MM.1S (cell line): ENCODE measurements at regions not wholly inside any gene's neighbourhood (a gene's known extent, or its start where the extent isn't known, plus 50 kb on each side); places are given as distances from the start of the nearest gene placed in this dataset.

ENCODE experiments used
- DNase-seq: peaks from one replicate; pipeline ENCODE4 v3.0.0-alpha.2; 2015
- H2AFZ ChIP-seq: fragments of 300-600 bp; sonication (generic); 2 replicates; pipeline ENCODE4 v1.6.0; 2016; ENCODE audit warnings: antibody characterized with exemption, low read length
- H3F3A ChIP-seq: fragments of 300-600 bp; sonication (generic); 2 replicates; pipeline ENCODE4 v1.6.1; 2016; ENCODE audit warnings: mild to moderate bottlenecking, antibody characterized with exemption, low read length, moderate library complexity, mixed read lengths; ENCODE audit not compliant: insufficient read depth
- H3K27ac ChIP-seq: fragments of 300-600 bp; sonication (generic); 2 replicates; pipeline ENCODE4 v1.5.1; 2016; ENCODE audit warnings: mild to moderate bottlenecking, low read length
- H3K27me3 ChIP-seq: fragments of 300-600 bp; sonication (generic); replicated peaks from 2 replicates; pipeline ENCODE4 v1.6.0; 2016; ENCODE audit warnings: low read length; ENCODE audit not compliant: insufficient read depth
- H3K36me3 ChIP-seq: fragments of 300-600 bp; sonication (generic); replicated peaks from 2 replicates; pipeline ENCODE4 v1.6.1; 2016; ENCODE audit warnings: mild to moderate bottlenecking, low read length, mixed read lengths; ENCODE audit not compliant: insufficient read depth
- H3K4me1 ChIP-seq: fragments of 300-600 bp; sonication (generic); 2 replicates; pipeline ENCODE4 v1.6.1; 2016; ENCODE audit warnings: low read length, mixed read lengths
- H3K4me2 ChIP-seq: fragments of 300-600 bp; sonication (generic); 2 replicates; pipeline ENCODE4 v1.6.0; 2016; ENCODE audit warnings: low read depth, low read length
- H3K4me3 ChIP-seq: fragments of 300-600 bp; sonication (generic); 2 replicates; pipeline ENCODE4 v1.5.1; 2016; ENCODE audit warnings: low read length, mixed read lengths
- H3K79me2 ChIP-seq: fragments of 300-600 bp; sonication (generic); 2 replicates; pipeline ENCODE4 v1.6.1; 2016; ENCODE audit warnings: mixed run types, low read length, mixed read lengths
- H3K9ac ChIP-seq: fragments of 300-600 bp; sonication (generic); 2 replicates; pipeline ENCODE4 v1.6.1; 2016; ENCODE audit warnings: low read length, mixed read lengths
- H3K9me2 ChIP-seq: fragments of 300-600 bp; sonication (generic); replicated peaks from 2 replicates; pipeline ENCODE4 v1.6.1; 2016; ENCODE audit warnings: mild to moderate bottlenecking, low read length, mixed read lengths; ENCODE audit not compliant: insufficient read depth
- H3K9me3 ChIP-seq: fragments of 300-600 bp; sonication (generic); replicated peaks from 2 replicates; pipeline ENCODE4 v1.6.1; 2016; ENCODE audit warnings: mild to moderate bottlenecking, low read length, mixed read lengths; ENCODE audit not compliant: insufficient read depth
- H4K20me1 ChIP-seq: fragments of 300-600 bp; sonication (generic); 2 replicates; pipeline ENCODE4 v1.6.1; 2016; ENCODE audit warnings: mild to moderate bottlenecking, low read length, moderate library complexity, mixed read lengths; ENCODE audit not compliant: insufficient read depth
- EZH2 ChIP-seq: fragments of 300-600 bp; sonication (generic); optimal IDR thresholded peaks from 2 replicates; pipeline ENCODE3; 2017; ENCODE audit warnings: low read depth, mild to moderate bottlenecking, antibody characterized with exemption, low read length, mixed read lengths
- EZH2phosphoT487 ChIP-seq: fragments of 300-600 bp; sonication (generic); IDR thresholded peaks from 2 replicates; pipeline ENCODE4 v1.6.1; 2018; ENCODE audit warnings: antibody characterized with exemption, low read length
- TF ChIP-seq, protein P1 (sequence below): fragments of 300-600 bp; sonication (generic); IDR thresholded peaks from 2 replicates; pipeline ENCODE4 v1.5.1; 2016; ENCODE audit warnings: antibody characterized with exemption, low read length, mixed read lengths

DNA sequence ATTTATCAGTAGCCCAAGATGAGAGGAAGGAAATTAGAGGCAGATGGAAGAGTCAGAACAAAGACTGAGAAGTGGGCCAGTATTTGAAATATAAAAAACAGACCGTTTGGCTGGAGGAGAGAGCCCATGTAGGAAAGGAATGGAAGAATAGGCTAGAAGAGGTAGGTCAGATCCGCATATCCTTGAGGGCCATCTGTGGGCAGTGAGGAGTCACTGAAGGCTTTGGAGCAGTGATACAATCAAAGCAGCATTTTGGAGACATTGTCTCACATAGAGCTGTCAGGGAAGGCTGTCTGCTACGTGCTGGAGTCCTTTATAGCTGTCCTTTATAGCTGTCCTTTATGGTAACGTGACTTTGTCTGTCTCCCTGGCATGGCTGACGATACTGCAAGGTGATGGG, 92.0 kb upstream of the VEPH1 start:
- no peaks in the 10 kb centered on the region for H3K9me3 ChIP-seq
- no peaks in the 10 kb centered on the region for H3K36me3 ChIP-seq
- H3K27me3 ChIP-seq: no peaks in the 10 kb centered on the region
- no peaks in the 10 kb centered on the region for H3K79me2 ChIP-seq
- H3K9me2 ChIP-seq: no peaks in the 10 kb centered on the region
- no peak overlapping the region for H3K4me2 ChIP-seq
- no peak overlapping the region for H3K9ac ChIP-seq
- TF ChIP-seq, protein P1, sequence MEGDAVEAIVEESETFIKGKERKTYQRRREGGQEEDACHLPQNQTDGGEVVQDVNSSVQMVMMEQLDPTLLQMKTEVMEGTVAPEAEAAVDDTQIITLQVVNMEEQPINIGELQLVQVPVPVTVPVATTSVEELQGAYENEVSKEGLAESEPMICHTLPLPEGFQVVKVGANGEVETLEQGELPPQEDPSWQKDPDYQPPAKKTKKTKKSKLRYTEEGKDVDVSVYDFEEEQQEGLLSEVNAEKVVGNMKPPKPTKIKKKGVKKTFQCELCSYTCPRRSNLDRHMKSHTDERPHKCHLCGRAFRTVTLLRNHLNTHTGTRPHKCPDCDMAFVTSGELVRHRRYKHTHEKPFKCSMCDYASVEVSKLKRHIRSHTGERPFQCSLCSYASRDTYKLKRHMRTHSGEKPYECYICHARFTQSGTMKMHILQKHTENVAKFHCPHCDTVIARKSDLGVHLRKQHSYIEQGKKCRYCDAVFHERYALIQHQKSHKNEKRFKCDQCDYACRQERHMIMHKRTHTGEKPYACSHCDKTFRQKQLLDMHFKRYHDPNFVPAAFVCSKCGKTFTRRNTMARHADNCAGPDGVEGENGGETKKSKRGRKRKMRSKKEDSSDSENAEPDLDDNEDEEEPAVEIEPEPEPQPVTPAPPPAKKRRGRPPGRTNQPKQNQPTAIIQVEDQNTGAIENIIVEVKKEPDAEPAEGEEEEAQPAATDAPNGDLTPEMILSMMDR: no peak
- TF ChIP-seq EZH2 (no peak), EZH2phosphoT487 (no peak)
- no peak overlapping the region for H3K4me3 ChIP-seq
- no peak overlapping the region for H3K27ac ChIP-seq
- DNase-seq: no peak
- H2AFZ ChIP-seq: no peak overlapping the region
- no peaks in the 10 kb centered on the region for H3F3A ChIP-seq
- no peaks in the 10 kb centered on the region for H3K4me1 ChIP-seq
- H4K20me1 ChIP-seq: no peaks in the 10 kb centered on the region

DNA sequence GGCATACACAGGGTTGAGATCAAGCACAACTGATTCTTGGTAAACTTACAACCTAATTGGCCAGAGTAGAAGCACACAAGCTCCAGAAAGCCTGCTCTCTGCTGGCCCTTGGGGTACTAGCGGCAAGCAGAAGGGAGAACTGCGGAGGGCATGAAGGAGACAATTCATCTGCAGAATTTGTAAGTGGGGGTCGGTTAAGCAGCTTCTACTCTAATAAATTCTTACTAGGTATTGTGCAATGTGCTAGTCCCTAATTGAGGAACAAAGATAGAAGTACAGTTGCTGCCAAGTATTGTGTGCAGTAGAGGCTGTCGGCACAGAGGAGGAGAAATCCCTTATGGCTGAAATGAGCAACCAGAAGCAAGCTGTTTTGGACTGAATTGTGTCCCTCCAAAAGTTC, 91.2 kb upstream of the VEPH1 start:
- no peaks in the 10 kb centered on the region for H3F3A ChIP-seq

DNA sequence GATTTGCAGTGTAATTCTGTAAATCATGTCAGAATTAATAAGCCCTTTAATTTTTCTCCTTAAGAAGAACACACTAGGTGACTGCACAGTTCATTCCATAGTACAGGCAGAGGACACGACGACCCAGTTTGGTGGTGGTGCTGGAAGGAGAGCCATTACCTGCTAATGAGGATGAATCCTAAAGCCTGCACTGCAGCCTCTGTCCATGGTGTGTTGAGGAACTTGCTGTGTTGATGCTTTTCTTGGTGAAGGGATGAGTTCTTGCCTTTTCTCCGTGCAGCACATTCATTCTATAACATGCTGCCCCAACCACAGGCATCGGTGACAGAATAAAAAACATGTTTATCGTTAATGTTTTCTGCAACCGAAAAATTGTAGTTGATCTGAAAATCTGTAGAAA, 89.6 kb upstream of the VEPH1 start:
- Histone ChIP-seq H3K4me1 (no peaks in the 10 kb centered on the region), H3K36me3 (no peaks in the 10 kb centered on the region), H3K27me3 (no peaks in the 10 kb centered on the region), H2AFZ (no peak overlapping the region), H3K79me2 (no peaks in the 10 kb centered on the region), H3K4me2 (no peak overlapping the region), H3K9me2 (no peaks in the 10 kb centered on the region), H3K9ac (no peak overlapping the region), H3K27ac (no peak overlapping the region), H4K20me1 (no peaks in the 10 kb centered on the region), H3K9me3 (no peaks in the 10 kb centered on the region), H3F3A (no peaks in the 10 kb centered on the region), H3K4me3 (no peak overlapping the region)
- TF ChIP-seq, protein P1: no peak
- TF ChIP-seq EZH2phosphoT487 (no peak), EZH2 (no peak)
- no peak for DNase-seq

More for the DNA sequence above, 91.2 kb upstream of the VEPH1 start:
- Histone ChIP-seq H3K4me2 (no peak overlapping the region), H3K4me1 (no peaks in the 10 kb centered on the region), H3K36me3 (no peaks in the 10 kb centered on the region), H3K27me3 (no peaks in the 10 kb centered on the region), H3K9me2 (no peaks in the 10 kb centered on the region), H2AFZ (no peak overlapping the region), H3K9ac (no peak overlapping the region), H3K9me3 (no peaks in the 10 kb centered on the region), H3K27ac (no peak overlapping the region), H3K79me2 (no peaks in the 10 kb centered on the region), H4K20me1 (no peaks in the 10 kb centered on the region), H3K4me3 (no peak overlapping the region)
- no peak for TF ChIP-seq EZH2phosphoT487
- no peak for TF ChIP-seq EZH2
- TF ChIP-seq, protein P1: no peak
- DNase-seq: no peak
